DOHH2 (cell line): ENCODE measurements at regions not wholly inside any gene's neighbourhood (a gene's known extent, or its start where the extent isn't known, plus 50 kb on each side); places are given as distances from the start of the nearest gene placed in this dataset.

ENCODE experiments used
- EZH2phosphoT487 ChIP-seq: fragments of 200-600 bp; sonication (generic); IDR thresholded peaks from 2 replicates; pipeline ENCODE4 v1.6.1; 2017; ENCODE audit warnings: borderline replicate concordance, mild to moderate bottlenecking, antibody characterized with exemption, low read length, moderate library complexity, mixed read lengths
- TF ChIP-seq, protein P1 (sequence below): fragments of 200-600 bp; sonication (generic); IDR thresholded peaks from one replicate; pipeline ENCODE4 v1.5.1; 2014; ENCODE audit warnings: antibody characterized with exemption, mild to moderate bottlenecking, low read depth, low read length; ENCODE audit not compliant: poor library complexity, severe bottlenecking

DNA sequence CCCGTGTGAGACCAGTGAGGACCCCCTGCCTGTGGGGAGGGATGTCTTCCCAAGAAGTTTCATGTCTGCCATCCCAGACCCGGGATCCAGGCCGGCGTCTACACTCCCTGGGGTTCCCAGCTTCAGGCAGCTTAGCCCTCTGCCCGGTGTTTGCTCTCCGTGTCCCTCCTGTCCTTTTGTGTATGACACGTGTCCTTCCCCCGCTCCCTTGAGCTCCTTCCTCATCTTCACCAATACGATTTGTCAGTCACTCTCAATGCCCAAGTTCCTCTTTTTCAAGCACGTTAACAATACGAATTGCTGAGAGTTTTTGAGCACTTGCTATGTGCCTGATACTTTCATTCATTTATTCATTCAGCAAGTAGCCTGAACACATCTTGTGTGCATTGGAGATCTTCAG is 115.6 kb upstream of the PTPN1 start:
- TF ChIP-seq, protein P1, sequence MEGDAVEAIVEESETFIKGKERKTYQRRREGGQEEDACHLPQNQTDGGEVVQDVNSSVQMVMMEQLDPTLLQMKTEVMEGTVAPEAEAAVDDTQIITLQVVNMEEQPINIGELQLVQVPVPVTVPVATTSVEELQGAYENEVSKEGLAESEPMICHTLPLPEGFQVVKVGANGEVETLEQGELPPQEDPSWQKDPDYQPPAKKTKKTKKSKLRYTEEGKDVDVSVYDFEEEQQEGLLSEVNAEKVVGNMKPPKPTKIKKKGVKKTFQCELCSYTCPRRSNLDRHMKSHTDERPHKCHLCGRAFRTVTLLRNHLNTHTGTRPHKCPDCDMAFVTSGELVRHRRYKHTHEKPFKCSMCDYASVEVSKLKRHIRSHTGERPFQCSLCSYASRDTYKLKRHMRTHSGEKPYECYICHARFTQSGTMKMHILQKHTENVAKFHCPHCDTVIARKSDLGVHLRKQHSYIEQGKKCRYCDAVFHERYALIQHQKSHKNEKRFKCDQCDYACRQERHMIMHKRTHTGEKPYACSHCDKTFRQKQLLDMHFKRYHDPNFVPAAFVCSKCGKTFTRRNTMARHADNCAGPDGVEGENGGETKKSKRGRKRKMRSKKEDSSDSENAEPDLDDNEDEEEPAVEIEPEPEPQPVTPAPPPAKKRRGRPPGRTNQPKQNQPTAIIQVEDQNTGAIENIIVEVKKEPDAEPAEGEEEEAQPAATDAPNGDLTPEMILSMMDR, result no peak
- no peak for TF ChIP-seq EZH2phosphoT487
